CD4-positive, alpha-beta T cell (primary cell): ENCODE measurements at regions not wholly inside any gene's neighbourhood (a gene's known extent, or its start where the extent isn't known, plus 50 kb on each side); places are given as distances from the start of the nearest gene placed in this dataset.
A peak's percentile ranks its signal among the peaks of the same experiment; 100 is the strongest.

ENCODE experiments used
- ATAC-seq: fragments of 200-7000 bp; cut with Tn5 transposase; one replicate; pipeline ENCODE4 v1.10.0; 2022; ENCODE audit warnings: mild to moderate bottlenecking; ENCODE audit not compliant: poor library complexity
- CTCF ChIA-PET: fragments of 350-600 bp; sonication (Branson Sonifier 250); formaldehyde crosslinking; loops from one replicate; lab custom pipeline; 2021; ENCODE audit warnings: antibody characterized with exemption, inconsistent platforms; lab: Charles Lee
- POLR2A ChIA-PET: fragments of 350-600 bp; sonication (Branson Sonifier 250); formaldehyde crosslinking; loops from one replicate; lab custom pipeline; 2021; ENCODE audit warnings: antibody characterized with exemption, inconsistent platforms; lab: Charles Lee
- DNase-seq, 14 experiments: peaks; one replicate each; pipeline ENCODE4 v3.0.0-alpha.2; 2013 to 2020; ENCODE audit warnings: mixed read lengths in 2 of 14
- H3K27ac ChIP-seq, 2 donors: one replicate each; pipeline versions ENCODE4 v1.5.1 to v1.7.0; 2013; ENCODE audit warnings: low read length in 2 of 2, low read depth in 1 of 2, mild to moderate bottlenecking in 1 of 2
- H3K27me3 ChIP-seq, 2 experiments: 1 replicate in 1 of 2; 2 replicates in 1 of 2; pipeline versions ENCODE4 v1.6.1 to v1.7.0; 2013; ENCODE audit warnings: low read length in 2 of 2, control low read depth in 1 of 2, mild to moderate bottlenecking in 1 of 2, moderate library complexity in 1 of 2; ENCODE audit not compliant: insufficient read depth in 2 of 2, control insufficient read depth in 1 of 2
- H3K36me3 ChIP-seq: one replicate; pipeline ENCODE4 v1.6.1; 2013; ENCODE audit warnings: low read length, control low read depth; ENCODE audit not compliant: insufficient read depth
- H3K4me1 ChIP-seq: one replicate; pipeline ENCODE4 v1.6.1; 2013; ENCODE audit warnings: low read length, control low read depth; ENCODE audit not compliant: insufficient read depth
- H3K4me3 ChIP-seq: one replicate; pipeline ENCODE4 v1.5.1; 2013; ENCODE audit warnings: mild to moderate bottlenecking, low read length, moderate library complexity
- H3K9me3 ChIP-seq, 2 experiments: 1 replicate in 1 of 2; 2 replicates in 1 of 2; pipeline versions ENCODE4 v1.6.1 to v1.7.0; 2013; ENCODE audit warnings: low read length in 2 of 2, mild to moderate bottlenecking in 2 of 2, control low read depth in 1 of 2, moderate library complexity in 1 of 2; ENCODE audit not compliant: control insufficient read depth in 1 of 2, insufficient read depth in 1 of 2
- H3K27ac Mint-ChIP-seq: one replicate; pipeline ENCODE4 v1.8.0; 2020; ENCODE audit warnings: mixed read lengths
- H3K27me3 Mint-ChIP-seq: one replicate; pipeline ENCODE4 v1.8.0; 2021; ENCODE audit warnings: mixed read lengths
- H3K36me3 Mint-ChIP-seq: one replicate; pipeline ENCODE4 v1.8.0; 2021; ENCODE audit warnings: low read depth, mixed read lengths
- H3K4me1 Mint-ChIP-seq: one replicate; pipeline ENCODE4 v1.8.0; 2021; ENCODE audit warnings: low read depth, mixed read lengths
- H3K4me3 Mint-ChIP-seq: one replicate; pipeline ENCODE4 v1.8.0; 2020; ENCODE audit warnings: mild to moderate bottlenecking, mixed read lengths
- H3K9me3 Mint-ChIP-seq: one replicate; pipeline ENCODE4 v1.8.0; 2020; ENCODE audit warnings: mixed read lengths
- CTCF ChIP-seq: fragments of 200-600 bp; IDR thresholded peaks from one replicate; pipeline ENCODE4 v1.8.0; 2022; ENCODE audit warnings: antibody characterized with exemption, mild to moderate bottlenecking
- intact Hi-C, 2 experiments: fragments of 100-400 bp; cut with DNase I in 1 of 2; cut with micrococcal nuclease in 1 of 2; formaldehyde crosslinking; loops; one replicate each; pipeline versions ENCODE4 v1.15.1 to v1.9.0; 2023 to 2025; cut with DNase I, micrococcal nuclease

DNA sequence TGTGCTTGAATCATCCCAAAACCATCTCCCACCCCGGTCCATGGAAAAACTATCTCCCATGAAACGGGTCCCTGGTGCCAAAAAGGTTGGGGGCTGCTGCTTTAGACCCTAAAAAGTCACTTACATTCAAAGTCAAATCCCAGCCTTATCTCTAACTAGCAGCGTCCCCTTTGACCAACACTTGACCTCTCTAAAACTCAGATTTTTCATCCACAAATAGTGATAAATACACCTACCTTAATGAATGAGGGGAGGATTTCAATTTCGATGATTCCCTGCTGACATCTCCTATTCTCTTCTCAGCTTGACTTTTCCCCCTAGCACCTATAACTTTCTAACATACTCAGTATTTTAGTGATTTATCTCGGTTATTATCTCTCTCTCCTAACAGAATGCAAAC, 137.3 kb downstream of the BTG1 start:
- peaks cover 90% of the 10 kb centered on the region for H3K4me1 Mint-ChIP-seq
- peaks cover 0 to 9% of the 10 kb centered on the region in 2 experiments for H3K9me3 ChIP-seq
- peaks cover 2% of the 10 kb centered on the region for H3K9me3 Mint-ChIP-seq
- H3K4me3 Mint-ChIP-seq, result no peak overlapping the region
- DNase-seq, result no peak
- no peak overlapping the region for H3K27ac ChIP-seq
- H3K4me1 ChIP-seq, result peaks cover 12% of the 10 kb centered on the region
- TF ChIP-seq CTCF, result no peak
- peak overlapping the region; percentile 81 for H3K27ac Mint-ChIP-seq
- H3K27me3 ChIP-seq, result no peaks in the 10 kb centered on the region
- H3K36me3 Mint-ChIP-seq, result peaks cover 14% of the 10 kb centered on the region
- intact Hi-C loops, result no loop called here
- no peaks in the 10 kb centered on the region for H3K36me3 ChIP-seq
- CTCF ChIA-PET, result interaction anchor here (1.0 to 1.8 kb wide), 2 partner anchors 14 to 135 kb away, joined by 4 to 5 read pairs; no protein-coding TSS in a partner anchor
- POLR2A ChIA-PET, result interaction anchor here (1.2 to 4.6 kb wide), 7 partner anchors 11 to 137 kb away, joined by 3 to 35 read pairs (median 16); partner anchors contain the start of gene BTG1
- ATAC-seq, result no peak
- H3K27me3 Mint-ChIP-seq, result no peaks in the 10 kb centered on the region
- no peak overlapping the region for H3K4me3 ChIP-seq

DNA sequence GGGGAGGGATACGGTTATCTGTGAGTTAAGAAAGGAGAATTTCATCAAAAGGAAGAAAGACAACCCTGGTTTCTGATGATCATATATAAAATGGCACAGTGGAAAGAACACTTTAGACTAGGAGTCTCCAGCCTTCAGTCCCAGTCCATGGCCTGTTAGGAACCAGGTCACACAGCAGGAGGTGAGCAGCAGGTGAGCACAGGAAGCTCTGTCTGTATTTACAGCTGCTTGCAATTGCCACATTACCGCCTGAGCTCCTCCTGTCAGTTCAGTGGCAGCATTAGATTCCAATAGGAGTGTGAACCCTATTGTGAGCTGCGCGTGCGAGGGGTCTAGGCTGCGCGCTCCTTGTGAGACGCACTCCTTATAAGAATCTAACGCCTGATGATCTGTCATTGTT, 137.9 kb downstream of the BTG1 start:
- peaks cover 12% of the 10 kb centered on the region for H3K4me1 ChIP-seq
- Mint-ChIP-seq H3K27ac (peak overlapping the region; percentile 12), H3K36me3 (peaks cover 14% of the 10 kb centered on the region), H3K4me1 (peaks cover 91% of the 10 kb centered on the region), H3K9me3 (no peaks in the 10 kb centered on the region), H3K27me3 (no peaks in the 10 kb centered on the region), H3K4me3 (no peak overlapping the region)
- no peaks in the 10 kb centered on the region for H3K27me3 ChIP-seq
- ChIA-PET POLR2A (interaction anchor here (4.6 kb wide), 1 partner anchor 136 kb away, joined by 35 read pairs; the partner anchor contains the start of gene BTG1), CTCF (interaction anchor here (1.8 kb wide), 1 partner anchor 136 kb away, joined by 4 read pairs; no protein-coding TSS in a partner anchor)
- peak in 2 of 14 experiments; percentile 32 to 34 for DNase-seq
- H3K36me3 ChIP-seq, result no peaks in the 10 kb centered on the region
- ATAC-seq, result peak; percentile 35
- TF ChIP-seq CTCF, result no peak
- H3K27ac ChIP-seq, result no peak overlapping the region
- peaks cover 0 to 9% of the 10 kb centered on the region in 2 experiments for H3K9me3 ChIP-seq
- intact Hi-C loops, result no loop called here
- H3K4me3 ChIP-seq, result no peak overlapping the region

GRCh38 chr12:92003701-92004100, 141.9 kb downstream of the BTG1 start:
- TF ChIP-seq CTCF, result no peak
- Histone ChIP-seq H3K27ac (no peak overlapping the region), H3K36me3 (no peaks in the 10 kb centered on the region), H3K4me1 (no peaks in the 10 kb centered on the region), H3K9me3 (peaks cover 0 to 18% of the 10 kb centered on the region in 2 experiments), H3K4me3 (no peak overlapping the region), H3K27me3 (no peaks in the 10 kb centered on the region)
- CTCF ChIA-PET, result no interaction called here
- POLR2A ChIA-PET, result interaction anchor here (0.5 to 4.6 kb wide), 5 partner anchors 18 to 142 kb away, joined by 3 to 35 read pairs (median 5); partner anchors contain the start of gene BTG1
- H3K36me3 Mint-ChIP-seq, result peaks cover 32% of the 10 kb centered on the region
- peaks cover 8% of the 10 kb centered on the region for H3K9me3 Mint-ChIP-seq
- ATAC-seq, result no peak
- H3K4me1 Mint-ChIP-seq, result peaks cover 76% of the 10 kb centered on the region
- H3K4me3 Mint-ChIP-seq, result peak overlapping the region; percentile 61
- intact Hi-C loops, result no loop called here
- H3K27me3 Mint-ChIP-seq, result no peaks in the 10 kb centered on the region
- H3K27ac Mint-ChIP-seq, result peak overlapping the region; percentile 10
- DNase-seq, result no peak
